K562 (cell line): ENCODE measurements at regions not wholly inside any gene's neighbourhood (a gene's known extent, or its start where the extent isn't known, plus 50 kb on each side); places are given as distances from the start of the nearest gene placed in this dataset.

Source experiments
- BCLAF1 ChIP-seq, 2 experiments: fragments of 450-650 bp in 1 of 2; IDR thresholded peaks; 2 replicates each; pipeline ENCODE4 v1.6.1; 2011 to 2017; ENCODE audit warnings: low read depth in 2 of 2, antibody characterized with exemption in 1 of 2, borderline replicate concordance in 1 of 2, low read length in 1 of 2, mild to moderate bottlenecking in 1 of 2, mixed read lengths in 1 of 2; ENCODE audit not compliant: control insufficient read depth in 1 of 2
- CCNT2 ChIP-seq: IDR thresholded peaks from 2 replicates; pipeline ENCODE4 v1.6.1; 2011; ENCODE audit warnings: borderline replicate concordance, low read depth, mild to moderate bottlenecking, moderate library complexity, mixed read lengths, low read length; ENCODE audit not compliant: insufficient read length; ENCODE audit errors: extremely low read depth
- E2F5 ChIP-seq: sonication (generic); formaldehyde crosslinking; IDR thresholded peaks from 2 replicates; pipeline ENCODE4 v1.8.0; 2022; ENCODE audit warnings: mild to moderate bottlenecking, missing genetic modification reagents
- ETV5 ChIP-seq: sonication (generic); formaldehyde crosslinking; IDR thresholded peaks from 2 replicates; pipeline ENCODE4 v1.4.0; 2020; ENCODE audit warnings: low read depth, mild to moderate bottlenecking, missing genetic modification reagents
- IRF1 ChIP-seq: sonication (generic); formaldehyde crosslinking; IDR thresholded peaks from 2 replicates; pipeline ENCODE4 v1.8.0; 2022; ENCODE audit warnings: missing genetic modification reagents, mild to moderate bottlenecking, borderline replicate concordance
- MEF2A ChIP-seq: IDR thresholded peaks from 2 replicates; pipeline ENCODE4 v1.6.1; 2011; ENCODE audit warnings: low read depth, mild to moderate bottlenecking, low read length, moderate library complexity; ENCODE audit not compliant: control insufficient read depth
- PHF20 ChIP-seq: fragments of 450-650 bp; IDR thresholded peaks from 2 replicates; pipeline ENCODE4 v1.6.1; 2018; ENCODE audit not compliant: partially characterized antibody
- RBM34 ChIP-seq: fragments of 200-400 bp; formaldehyde crosslinking; IDR thresholded peaks from 2 replicates; pipeline ENCODE4 v1.6.1; 2018; ENCODE audit warnings: low read length, borderline replicate concordance; ENCODE audit not compliant: insufficient read depth
- TBL1XR1 ChIP-seq, 2 experiments: IDR thresholded peaks; 2 replicates each; pipeline ENCODE4 v1.6.1; 2012; ENCODE audit warnings: improper control_type of control experiment in 2 of 2, low read length in 2 of 2, mild to moderate bottlenecking in 1 of 2
- ZNF668 ChIP-seq: fragments of 250-450 bp; sonication (Bioruptor Pico); IDR thresholded peaks from 2 replicates; pipeline ENCODE4 v1.8.0; 2022; ENCODE audit warnings: mild to moderate bottlenecking, inconsistent platforms
- TF ChIP-seq, protein P1 (sequence below): sonication (generic); formaldehyde crosslinking; IDR thresholded peaks from 2 replicates; pipeline ENCODE4 v1.8.1; 2023; ENCODE audit warnings: mild to moderate bottlenecking, missing genetic modification reagents

DNA sequence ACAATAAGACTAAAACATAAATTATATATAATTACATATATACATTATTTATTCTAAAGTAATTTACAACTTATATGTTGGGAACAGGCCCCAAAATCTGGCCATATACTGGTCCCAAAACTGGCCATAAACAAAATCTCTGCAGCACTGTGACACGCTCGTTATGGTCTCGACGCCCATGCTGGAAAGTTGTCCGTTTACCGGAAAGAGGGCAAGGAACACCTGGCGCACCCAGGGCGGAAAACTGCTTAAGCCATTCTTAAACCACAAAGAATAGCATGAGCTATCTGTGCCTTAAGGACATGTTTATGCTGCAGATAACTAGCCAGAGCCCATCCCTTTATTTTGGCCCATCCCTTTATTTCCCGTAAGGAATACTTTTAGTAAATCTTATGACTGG is 164.9 kb downstream of the CENPW start (continued):
- TF ChIP-seq MEF2A: no peak
- TF ChIP-seq IRF1 (CRISPR knock-in tag): no peak
- no peak for TF ChIP-seq ETV5 (CRISPR knock-in tag)
- TF ChIP-seq BCLAF1 (IDR thresholded peaks at IDR 0.05; ENCODE audit: borderline replicate concordance in 1 of 2, control insufficient read depth in 1 of 2, low read depth in 2 of 2, low read length in 1 of 2): no peak
- TF ChIP-seq TBL1XR1 (IDR thresholded peaks at IDR 0.05; ENCODE audit: low read length in 2 of 2): no peak
- TF ChIP-seq, protein P1, sequence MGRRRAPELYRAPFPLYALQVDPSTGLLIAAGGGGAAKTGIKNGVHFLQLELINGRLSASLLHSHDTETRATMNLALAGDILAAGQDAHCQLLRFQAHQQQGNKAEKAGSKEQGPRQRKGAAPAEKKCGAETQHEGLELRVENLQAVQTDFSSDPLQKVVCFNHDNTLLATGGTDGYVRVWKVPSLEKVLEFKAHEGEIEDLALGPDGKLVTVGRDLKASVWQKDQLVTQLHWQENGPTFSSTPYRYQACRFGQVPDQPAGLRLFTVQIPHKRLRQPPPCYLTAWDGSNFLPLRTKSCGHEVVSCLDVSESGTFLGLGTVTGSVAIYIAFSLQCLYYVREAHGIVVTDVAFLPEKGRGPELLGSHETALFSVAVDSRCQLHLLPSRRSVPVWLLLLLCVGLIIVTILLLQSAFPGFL (CRISPR knock-in tag): no peak
- TF ChIP-seq RBM34: no peak
- no peak for TF ChIP-seq ZNF668 (CRISPR knock-in tag)
- TF ChIP-seq CCNT2: no peak
- TF ChIP-seq E2F5 (CRISPR knock-in tag): no peak
- no peak for TF ChIP-seq PHF20
